B cell (primary cell): ENCODE measurements at regions not wholly inside any gene's neighbourhood (a gene's known extent, or its start where the extent isn't known, plus 50 kb on each side); places are given as distances from the start of the nearest gene placed in this dataset.

Experiments
- ATAC-seq: fragments of 200-7000 bp; cut with Tn5 transposase; one replicate; pipeline ENCODE4 v1.10.0; 2021; ENCODE audit warnings: low read depth, mild to moderate bottlenecking, moderate number of reproducible peaks, moderate library complexity
- CTCF ChIA-PET: fragments of 350-600 bp; sonication (Branson Sonifier 250); formaldehyde crosslinking; loops from one replicate; lab custom pipeline; 2021; ENCODE audit warnings: antibody characterized with exemption, inconsistent platforms; lab: Charles Lee
- POLR2A ChIA-PET: fragments of 350-600 bp; sonication (Branson Sonifier 250); formaldehyde crosslinking; loops from one replicate; lab custom pipeline; 2021; ENCODE audit warnings: antibody characterized with exemption; lab: Charles Lee
- DNase-seq: peaks from one replicate; pipeline ENCODE4 v3.0.0; 2013
- H2AFZ ChIP-seq: 2 replicates; pipeline ENCODE4 v1.6.1; 2012; ENCODE audit warnings: mild to moderate bottlenecking, low read depth, low read length; ENCODE audit not compliant: insufficient read depth, poor library complexity, severe bottlenecking
- H3K27ac ChIP-seq, 2 donors: 1 replicate in 1 of 2; 2 replicates in 1 of 2; pipeline ENCODE4 v1.5.1; 2012 to 2013; ENCODE audit warnings: low read length in 2 of 2, mild to moderate bottlenecking in 2 of 2, moderate library complexity in 1 of 2
- H3K27me3 ChIP-seq, 4 experiments: fragments of 200-600 bp in 1 of 4; sonication (generic) in 1 of 4; replicated peaks in 1 of 4; 1 replicate in 2 of 4; 2 replicates in 2 of 4; pipeline versions ENCODE4 v1.6.1 to v1.7.0; 2013 to 2016; ENCODE audit warnings: low read length in 3 of 4, mild to moderate bottlenecking in 2 of 4, mixed read lengths in 1 of 4, moderate library complexity in 1 of 4; ENCODE audit not compliant: insufficient read depth in 4 of 4, control insufficient read depth in 3 of 4; ENCODE audit errors: control extremely low read depth in 1 of 4
- H3K36me3 ChIP-seq, 2 experiments: replicated peaks in 1 of 2; 1 replicate in 1 of 2; 2 replicates in 1 of 2; pipeline versions ENCODE4 v1.6.1 to v1.7.1; 2013; ENCODE audit warnings: low read length in 1 of 2; ENCODE audit not compliant: insufficient read depth in 2 of 2, control insufficient read depth in 1 of 2; ENCODE audit errors: control extremely low read depth in 1 of 2, extremely low read depth in 1 of 2
- H3K4me1 ChIP-seq, 2 donors: fragments of 200-600 bp in 1 of 2; sonication (generic) in 1 of 2; 1 replicate in 1 of 2; 2 replicates in 1 of 2; pipeline versions ENCODE4 v1.5.1 to v1.6.1; 2013 to 2017; ENCODE audit warnings: low read length in 2 of 2; ENCODE audit not compliant: control insufficient read depth in 2 of 2, insufficient read depth in 2 of 2
- H3K4me2 ChIP-seq: replicated peaks from 2 replicates; pipeline ENCODE3; 2012; ENCODE audit warnings: mild to moderate bottlenecking, low read depth, low read length; ENCODE audit not compliant: poor library complexity, severe bottlenecking
- H3K4me3 ChIP-seq, 5 experiments: fragments of 200-600 bp in 1 of 5; sonication (generic) in 1 of 5; 1 replicate in 3 of 5; 2 replicates in 2 of 5; pipeline versions ENCODE4 v1.5.1 to v1.7.0; 2011 to 2016; ENCODE audit warnings: low read length in 4 of 5, mild to moderate bottlenecking in 4 of 5, low read depth in 2 of 5, control low read depth in 1 of 5, moderate library complexity in 1 of 5; ENCODE audit not compliant: insufficient read depth in 1 of 5; ENCODE audit errors: control extremely low read depth in 1 of 5, extremely low read depth in 1 of 5
- H3K79me2 ChIP-seq: fragments of 200-600 bp; sonication (generic); one replicate; pipeline ENCODE4 v1.6.0; 2016; ENCODE audit warnings: low read length; ENCODE audit not compliant: control insufficient read depth, insufficient read depth
- H3K9ac ChIP-seq: fragments of 200-600 bp; sonication (generic); 2 replicates; pipeline ENCODE4 v1.6.1; 2017; ENCODE audit warnings: mild to moderate bottlenecking, low read length, moderate library complexity
- H3K9me3 ChIP-seq, 3 donors: one replicate each; pipeline versions ENCODE4 v1.6.1 to v1.7.1; 2013; ENCODE audit warnings: low read length in 2 of 3; ENCODE audit not compliant: control insufficient read depth in 2 of 3, insufficient read depth in 1 of 3; ENCODE audit errors: control extremely low read depth in 1 of 3
- H4K20me1 ChIP-seq: 2 replicates; pipeline ENCODE4 v1.6.0; 2012; ENCODE audit warnings: mild to moderate bottlenecking, low read length; ENCODE audit not compliant: insufficient read depth, control insufficient read depth, poor library complexity, severe bottlenecking
- H3K27ac Mint-ChIP-seq: one replicate; pipeline ENCODE4 v1.8.0; 2021; ENCODE audit warnings: mixed read lengths
- H3K27me3 Mint-ChIP-seq: one replicate; pipeline ENCODE4 v1.8.0; 2021; ENCODE audit warnings: mixed read lengths
- H3K4me1 Mint-ChIP-seq: one replicate; pipeline ENCODE4 v1.8.0; 2021; ENCODE audit warnings: mixed read lengths
- H3K4me3 Mint-ChIP-seq: one replicate; pipeline ENCODE4 v1.8.0; 2021; ENCODE audit warnings: mixed read lengths
- H3K9me3 Mint-ChIP-seq: one replicate; pipeline ENCODE4 v1.8.0; 2022; ENCODE audit warnings: mixed read lengths; ENCODE audit not compliant: insufficient read depth
- EZH2 ChIP-seq: IDR thresholded peaks from 2 replicates; pipeline ENCODE4 v1.6.1; 2012; ENCODE audit warnings: borderline replicate concordance, low read depth, mild to moderate bottlenecking, moderate library complexity, low read length; ENCODE audit not compliant: insufficient read depth, poor library complexity, severe bottlenecking
- WGBS: methylation state at CpG from one replicate; pipeline ENCODE4 v1.1.5; 2013; ENCODE audit warnings: missing lambda C conversion rate; ENCODE audit not compliant: insufficient coverage; 5-methylcytosine and 5-hydroxymethylcytosine counted together
- intact Hi-C: fragments of 100-400 bp; cut with micrococcal nuclease; formaldehyde crosslinking; loops from one replicate; pipeline ENCODE4 v1.10.0; 2022
- TF ChIP-seq, protein P1 (sequence below): fragments of 200-600 bp; IDR thresholded peaks from one replicate; pipeline ENCODE4 v1.8.0; 2022; ENCODE audit warnings: antibody characterized with exemption, mild to moderate bottlenecking

DNA sequence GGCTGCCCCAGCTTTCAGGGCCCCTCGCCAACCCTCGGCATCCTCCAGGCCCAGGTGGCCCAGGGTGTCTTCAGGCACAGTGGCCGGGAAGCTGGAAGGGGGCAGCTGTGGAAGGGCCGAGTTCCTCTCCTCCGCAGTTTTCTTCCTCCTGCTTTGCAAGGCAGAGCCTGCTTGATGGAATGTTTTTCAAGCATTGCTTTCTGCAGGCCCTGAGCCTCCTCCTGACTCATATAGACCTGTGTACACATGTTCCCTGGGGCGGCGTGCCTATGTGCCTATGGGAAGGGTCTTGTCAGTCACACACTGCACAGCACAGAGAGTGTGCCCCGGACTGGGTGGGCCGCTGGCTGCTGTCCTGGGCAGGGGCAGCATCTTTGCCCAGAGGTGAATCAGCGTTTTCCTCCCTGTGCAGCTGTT is 107.5 kb downstream of the ERMARD start:
- peaks cover 0 to 38% (median 7%) of the 10 kb centered on the region in 3 donors for H3K9me3 ChIP-seq
- H3K4me1 ChIP-seq, result no peaks in the 10 kb centered on the region
- Mint-ChIP-seq H3K9me3 (peaks cover 4% of the 10 kb centered on the region), H3K4me1 (no peaks in the 10 kb centered on the region), H3K27ac (no peak overlapping the region), H3K27me3 (peaks cover 6% of the 10 kb centered on the region), H3K4me3 (no peak overlapping the region)
- H3K36me3 ChIP-seq, result no peaks in the 10 kb centered on the region
- TF ChIP-seq EZH2, result no peak
- TF ChIP-seq, protein P1, sequence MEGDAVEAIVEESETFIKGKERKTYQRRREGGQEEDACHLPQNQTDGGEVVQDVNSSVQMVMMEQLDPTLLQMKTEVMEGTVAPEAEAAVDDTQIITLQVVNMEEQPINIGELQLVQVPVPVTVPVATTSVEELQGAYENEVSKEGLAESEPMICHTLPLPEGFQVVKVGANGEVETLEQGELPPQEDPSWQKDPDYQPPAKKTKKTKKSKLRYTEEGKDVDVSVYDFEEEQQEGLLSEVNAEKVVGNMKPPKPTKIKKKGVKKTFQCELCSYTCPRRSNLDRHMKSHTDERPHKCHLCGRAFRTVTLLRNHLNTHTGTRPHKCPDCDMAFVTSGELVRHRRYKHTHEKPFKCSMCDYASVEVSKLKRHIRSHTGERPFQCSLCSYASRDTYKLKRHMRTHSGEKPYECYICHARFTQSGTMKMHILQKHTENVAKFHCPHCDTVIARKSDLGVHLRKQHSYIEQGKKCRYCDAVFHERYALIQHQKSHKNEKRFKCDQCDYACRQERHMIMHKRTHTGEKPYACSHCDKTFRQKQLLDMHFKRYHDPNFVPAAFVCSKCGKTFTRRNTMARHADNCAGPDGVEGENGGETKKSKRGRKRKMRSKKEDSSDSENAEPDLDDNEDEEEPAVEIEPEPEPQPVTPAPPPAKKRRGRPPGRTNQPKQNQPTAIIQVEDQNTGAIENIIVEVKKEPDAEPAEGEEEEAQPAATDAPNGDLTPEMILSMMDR, result no peak
- H3K27me3 ChIP-seq, result no peaks in the 10 kb centered on the region
- H3K79me2 ChIP-seq, result no peaks in the 10 kb centered on the region
- H4K20me1 ChIP-seq, result no peaks in the 10 kb centered on the region
- ATAC-seq, result no peak
- H2AFZ ChIP-seq, result no peak overlapping the region
- no peak overlapping the region for H3K4me3 ChIP-seq
- CTCF ChIA-PET, result interaction anchor here (2.1 kb wide), 1 partner anchor 27 kb away, joined by 6 read pairs; no protein-coding TSS in a partner anchor
- DNase-seq, result no peak
- WGBS, result 96% methylated on average over 10 of the region's 10 CpGs
- POLR2A ChIA-PET, result no interaction called here
- H3K9ac ChIP-seq, result no peak overlapping the region
- H3K27ac ChIP-seq, result no peak overlapping the region
- intact Hi-C loops, result no loop called here
- no peak overlapping the region for H3K4me2 ChIP-seq

DNA sequence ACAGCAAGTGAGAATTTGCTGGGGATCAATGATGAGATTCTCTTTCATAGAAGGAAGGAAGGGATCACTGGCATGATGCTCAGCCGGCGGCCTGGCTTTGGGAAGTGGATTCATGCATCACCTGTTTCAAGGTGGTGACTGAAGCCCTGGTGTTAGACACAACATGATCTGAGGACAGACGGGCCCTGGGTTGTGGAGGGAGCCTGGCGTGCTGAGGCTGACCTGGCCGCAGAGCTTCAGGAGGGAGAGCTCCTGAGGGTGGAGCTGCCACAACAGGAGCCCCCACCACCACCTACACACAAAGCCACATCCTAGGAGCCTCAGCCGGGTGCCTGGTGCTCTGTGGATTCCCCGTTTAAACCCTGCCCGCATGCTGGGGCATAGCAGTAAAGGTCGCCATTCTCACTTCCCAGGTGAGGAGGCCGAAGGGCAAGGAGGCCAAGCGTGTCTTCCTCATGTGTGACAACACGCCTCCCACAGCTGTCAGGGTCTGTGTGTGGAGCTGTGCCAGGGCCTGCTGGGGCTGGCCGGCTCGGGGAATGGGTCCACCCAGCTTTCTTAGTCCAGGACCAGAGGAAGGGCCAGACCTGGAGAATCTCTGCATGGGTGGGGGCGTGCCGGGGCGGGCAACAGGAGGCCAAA is 107.0 kb downstream of the ERMARD start:
- Histone ChIP-seq H3K4me1 (no peaks in the 10 kb centered on the region), H3K4me2 (no peak overlapping the region), H4K20me1 (no peaks in the 10 kb centered on the region), H2AFZ (no peak overlapping the region), H3K27me3 (no peaks in the 10 kb centered on the region), H3K27ac (no peak overlapping the region), H3K4me3 (no peak overlapping the region), H3K9ac (no peak overlapping the region), H3K79me2 (no peaks in the 10 kb centered on the region), H3K9me3 (peaks cover 0 to 38% (median 7%) of the 10 kb centered on the region in 3 donors), H3K36me3 (no peaks in the 10 kb centered on the region)
- ChIA-PET CTCF (interaction anchor here (2.1 kb wide), 1 partner anchor 26 kb away, joined by 6 read pairs; no protein-coding TSS in a partner anchor), POLR2A (no interaction called here)
- no peak for TF ChIP-seq EZH2
- TF ChIP-seq, protein P1, result no peak
- ATAC-seq (no peak), DNase-seq (no peak)
- H3K4me3 Mint-ChIP-seq, result no peak overlapping the region
- peaks cover 4% of the 10 kb centered on the region for H3K9me3 Mint-ChIP-seq
- 93% methylated on average over 15 of the region's 17 CpGs for WGBS
- peaks cover 6% of the 10 kb centered on the region for H3K27me3 Mint-ChIP-seq
- intact Hi-C loops, result no loop called here
- H3K27ac Mint-ChIP-seq, result no peak overlapping the region
- H3K4me1 Mint-ChIP-seq, result no peaks in the 10 kb centered on the region
